ENCODE measurements at regions not wholly inside any gene's neighbourhood (a gene's known extent, or its start where the extent isn't known, plus 50 kb on each side); places are given as distances from the start of the nearest gene placed in this dataset.

DNA sequence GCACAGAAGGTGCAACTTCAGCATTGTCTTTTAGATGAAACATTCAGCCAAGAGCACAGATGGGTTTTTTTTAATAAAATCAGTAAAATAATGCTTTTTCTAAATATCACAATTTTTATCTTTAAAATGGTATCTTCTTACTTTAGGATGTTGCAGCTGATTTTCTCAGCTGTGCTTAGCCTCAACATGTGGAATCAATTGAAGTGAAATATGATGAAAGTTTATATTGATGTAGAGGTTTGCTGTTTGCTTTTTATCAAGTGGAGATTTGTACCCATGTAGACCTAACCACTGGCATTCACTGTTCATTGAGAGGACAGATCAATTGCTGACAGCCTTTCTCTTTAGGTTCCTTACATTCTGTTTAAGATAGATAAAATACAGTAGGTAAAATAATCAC is 107.8 kb downstream of the CYB561 start:
- no peak for DNase-seq (ENCODE audit: low read depth)

GRCh38 chr17:63341276-63341675 is 104.8 kb downstream of the CYB561 start:
- DNase-seq (ENCODE audit: low read depth): no peak

- no peak for DNase-seq (ENCODE audit: low read depth)
Measured at GRCh38 chr17:63344383-63344782, 101.7 kb downstream of the CYB561 start.

DNA sequence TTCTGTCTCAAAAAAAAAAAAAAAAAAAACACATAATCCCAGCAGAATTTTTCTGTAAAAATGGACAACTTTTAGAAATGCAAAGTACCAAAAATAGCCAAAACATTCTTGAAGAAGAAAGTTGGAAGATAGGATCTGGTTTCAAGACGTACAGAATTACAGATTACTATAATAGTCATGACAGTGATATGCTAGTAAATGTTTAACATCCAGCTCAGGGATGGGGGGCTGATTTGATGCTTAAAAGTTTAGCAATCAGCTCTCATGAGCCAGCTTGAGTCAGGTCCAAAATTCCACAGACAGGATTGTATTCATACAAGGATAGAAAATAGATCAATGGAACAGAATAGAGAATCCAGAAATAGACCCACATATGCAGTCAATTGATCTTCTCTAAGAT is 100.5 kb downstream of the CYB561 start:
- DNase-seq (ENCODE audit: low read depth): no peak

DNA sequence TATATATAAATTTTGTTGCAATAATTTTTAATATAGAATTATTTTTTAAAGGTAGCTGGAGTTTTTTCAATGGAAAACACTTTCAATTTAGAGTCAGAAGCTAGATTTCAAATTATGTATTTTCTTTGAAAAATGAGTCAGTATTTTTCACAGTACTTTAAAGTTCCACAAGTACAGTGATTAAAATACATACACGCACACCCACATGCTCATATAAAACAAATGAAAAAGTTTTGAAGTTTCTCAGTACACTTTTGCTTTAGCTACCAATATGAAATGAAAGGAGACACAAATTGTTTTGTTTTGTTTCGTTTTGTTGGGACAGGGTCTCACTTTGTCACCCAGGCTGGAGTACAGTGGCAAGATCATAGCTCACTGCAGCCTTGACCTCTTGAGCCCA is 98.6 kb downstream of the CYB561 start:
- no peak for DNase-seq (ENCODE audit: low read depth)

- DNase-seq (ENCODE audit: low read depth): no peak
Measured at GRCh38 chr17:63349478-63350000, 96.6 kb downstream of the CYB561 start.

DNA sequence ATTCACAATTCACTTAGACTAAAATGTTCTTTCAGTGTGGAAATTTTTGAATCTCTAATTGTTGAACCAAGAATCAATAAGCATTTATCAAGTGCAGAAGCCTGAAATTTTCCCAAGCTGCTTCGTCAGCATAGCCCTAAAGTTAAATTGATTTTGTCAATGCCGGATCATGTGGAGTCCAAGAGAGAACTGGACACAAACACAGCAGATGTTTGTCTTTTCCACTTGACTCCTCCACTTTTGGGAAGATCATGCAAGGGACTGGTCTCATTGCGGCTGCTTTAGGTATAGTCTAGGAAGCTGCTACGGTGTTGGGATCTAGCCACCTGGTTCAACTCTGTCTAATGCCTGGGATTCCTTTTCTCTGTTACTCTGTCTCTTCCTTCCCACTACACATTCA is 95.7 kb downstream of the CYB561 start:
- no peak for DNase-seq (ENCODE audit: low read depth)

- DNase-seq (ENCODE audit: low read depth): no peak
Measured at GRCh38 chr17:63354256-63354655, 91.8 kb downstream of the CYB561 start.

GRCh38 chr17:63356337-63356757 is 89.8 kb downstream of the CYB561 start:
- peak; percentile 81 for DNase-seq (ENCODE audit: low read depth)

DNA sequence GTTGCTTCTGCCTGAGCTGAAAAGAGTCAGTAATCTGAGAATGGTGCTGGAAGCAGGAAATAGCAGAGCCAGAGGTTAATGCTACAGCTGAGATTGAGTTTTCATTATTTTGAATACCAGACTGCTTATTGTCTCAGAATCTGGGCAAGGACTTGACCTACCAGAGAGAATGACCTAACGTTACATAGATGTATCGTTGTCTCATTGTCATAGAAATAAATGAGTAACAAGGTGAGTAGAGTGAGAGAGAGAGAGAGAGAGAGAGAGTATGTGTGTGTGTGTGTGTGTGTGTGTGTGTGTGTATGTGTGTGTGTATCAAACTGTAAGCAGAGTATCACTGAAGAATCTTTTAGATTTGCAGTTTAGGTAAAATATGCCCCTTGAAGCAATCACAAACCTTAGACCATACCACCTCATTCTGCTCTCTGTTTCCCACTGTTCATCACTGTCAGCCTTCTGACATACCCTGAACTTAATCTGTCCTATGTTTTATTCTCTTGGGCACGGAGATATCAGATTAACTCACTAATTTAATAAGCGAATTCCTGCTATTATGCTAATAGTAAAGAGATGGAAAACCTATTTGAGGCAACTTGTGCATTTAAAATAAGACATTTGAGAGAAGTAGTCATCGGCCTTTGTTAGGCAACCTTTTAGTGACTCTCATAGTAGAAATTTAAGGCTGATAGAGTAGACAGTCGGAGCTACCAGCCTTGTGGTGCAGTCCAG is 87.8 kb downstream of the CYB561 start:
- DNase-seq (ENCODE audit: low read depth): peak; percentile 51

DNA sequence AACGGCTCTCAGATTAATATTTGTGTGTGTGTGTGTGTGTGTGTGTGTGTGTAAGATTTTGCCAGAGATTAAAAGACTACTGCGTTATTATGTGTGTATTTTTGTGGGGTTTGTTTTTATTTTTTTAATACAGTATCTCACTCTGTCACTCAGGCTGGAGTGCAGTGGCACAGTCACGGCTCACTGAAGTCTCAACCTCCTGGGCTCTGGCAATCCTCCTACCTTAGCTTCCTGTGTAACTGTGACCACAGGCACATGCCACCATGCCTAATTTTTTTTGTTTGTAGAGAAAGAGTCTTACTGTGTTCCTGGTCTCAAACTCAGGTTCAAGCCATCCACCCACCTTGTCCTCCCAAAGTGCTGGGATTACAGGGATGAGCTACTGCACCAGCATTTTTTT is 87.2 kb downstream of the CYB561 start:
- DNase-seq (ENCODE audit: low read depth): no peak

DNA sequence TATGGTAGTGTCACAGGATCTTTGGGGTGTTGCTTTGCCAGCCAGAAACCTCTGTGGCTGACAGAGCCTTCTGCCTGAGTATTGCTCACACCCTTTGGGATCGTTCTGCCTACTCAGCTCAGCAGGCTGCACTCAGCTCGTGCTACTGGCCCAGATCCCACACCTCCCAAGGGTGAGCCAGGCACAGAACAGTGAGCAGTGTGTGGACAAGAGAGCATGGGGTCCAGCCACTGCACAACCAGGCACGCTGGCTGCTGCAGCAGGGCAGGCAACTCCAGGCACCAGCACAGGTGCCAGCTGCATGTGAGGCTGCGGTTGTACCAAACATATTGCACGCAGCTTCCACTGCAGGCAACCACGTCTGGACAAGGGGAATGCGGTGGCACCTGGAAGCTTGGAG is 84.9 kb downstream of the CYB561 start:
- no peak for DNase-seq (ENCODE audit: low read depth)

DNA sequence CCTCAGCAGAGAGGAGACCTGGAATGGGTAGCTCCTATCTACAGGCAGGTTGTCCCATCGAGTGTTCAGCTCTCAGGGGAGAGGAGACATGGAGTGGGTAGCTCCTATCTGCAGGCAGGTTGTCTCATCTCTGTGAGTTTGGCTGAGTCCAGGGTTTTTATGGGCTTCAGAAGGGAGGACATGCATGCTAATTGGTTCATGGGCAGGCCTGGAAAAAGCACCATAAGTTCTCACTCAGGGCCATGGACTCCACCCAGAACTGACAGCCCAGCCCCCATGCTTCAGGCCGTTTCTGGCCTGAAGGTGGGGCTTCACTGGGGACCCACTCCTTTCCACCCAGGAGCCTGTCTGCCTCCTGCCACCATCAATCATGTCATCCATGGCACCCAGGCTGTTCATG is 84.0 kb downstream of the CYB561 start:
- no peak for DNase-seq (ENCODE audit: low read depth)

- DNase-seq (ENCODE audit: low read depth): no peak
Measured at GRCh38 chr17:63364387-63364786, 81.7 kb downstream of the CYB561 start.

DNA sequence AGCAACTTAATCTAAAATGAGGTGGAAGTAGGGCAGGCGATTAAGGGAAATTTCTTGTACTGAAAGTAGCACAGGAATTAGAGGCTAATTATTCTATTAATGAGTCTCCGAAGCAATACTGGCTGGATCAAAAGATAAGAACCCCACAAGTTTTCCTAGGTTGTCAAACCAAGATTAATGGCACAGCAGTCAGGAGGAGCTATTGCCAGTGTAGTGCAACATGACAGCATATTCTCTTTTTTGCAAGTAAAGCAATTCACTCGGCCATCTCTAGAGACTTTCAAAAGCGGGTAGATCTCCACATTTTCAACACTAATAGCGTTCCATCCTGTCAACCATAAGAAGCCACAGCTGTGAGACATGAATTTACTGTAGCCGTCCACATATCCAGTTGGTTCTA is 81.2 kb downstream of the CYB561 start:
- DNase-seq (ENCODE audit: low read depth): no peak

DNA sequence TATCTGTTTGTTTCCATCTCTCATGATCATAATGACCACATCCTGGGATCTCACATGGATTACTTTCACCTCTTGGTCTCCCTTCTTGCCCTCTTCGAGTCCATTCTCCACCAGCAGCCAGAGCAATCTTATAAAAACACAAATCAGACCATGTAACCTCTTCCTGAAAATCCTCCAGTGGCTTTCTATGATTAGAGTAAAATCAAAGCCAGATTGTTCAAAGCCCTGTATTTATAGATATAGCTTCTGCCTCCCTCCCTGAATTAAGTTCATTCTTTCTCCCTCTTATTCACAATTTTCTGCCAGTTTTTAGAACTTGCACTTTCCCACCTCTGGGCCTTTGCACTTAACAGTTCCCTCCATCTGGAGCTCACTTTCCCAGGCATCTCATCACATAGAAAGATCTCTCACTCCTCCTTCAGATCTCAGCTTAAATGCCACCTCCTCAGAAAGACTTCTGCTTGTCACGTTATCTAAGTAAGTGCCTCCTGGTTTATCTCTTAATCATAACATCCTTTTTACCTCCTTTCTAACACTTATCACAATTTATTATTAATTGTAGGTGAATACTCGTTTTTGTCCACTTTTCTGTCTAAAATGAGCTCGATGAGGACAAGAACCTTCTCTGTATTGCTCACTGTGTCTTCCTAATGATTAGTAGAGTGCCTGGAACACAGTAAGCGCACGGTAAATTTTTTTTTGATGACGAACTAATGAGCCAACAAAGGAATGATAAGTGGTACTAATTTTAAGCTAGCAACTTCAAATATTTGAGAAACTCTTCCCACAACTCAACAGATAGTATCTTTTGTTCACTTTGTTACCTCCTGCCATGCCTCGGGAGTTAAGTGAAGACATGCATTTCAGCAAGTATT is 80.5 kb downstream of the CYB561 start:
- DNase-seq (ENCODE audit: low read depth): no peak

- DNase-seq (ENCODE audit: low read depth): no peak
Measured at GRCh38 chr17:63366241-63366566, 79.9 kb downstream of the CYB561 start.

- DNase-seq (ENCODE audit: low read depth): no peak
Measured at GRCh38 chr17:63369233-63369632, 76.9 kb downstream of the CYB561 start.

DNA sequence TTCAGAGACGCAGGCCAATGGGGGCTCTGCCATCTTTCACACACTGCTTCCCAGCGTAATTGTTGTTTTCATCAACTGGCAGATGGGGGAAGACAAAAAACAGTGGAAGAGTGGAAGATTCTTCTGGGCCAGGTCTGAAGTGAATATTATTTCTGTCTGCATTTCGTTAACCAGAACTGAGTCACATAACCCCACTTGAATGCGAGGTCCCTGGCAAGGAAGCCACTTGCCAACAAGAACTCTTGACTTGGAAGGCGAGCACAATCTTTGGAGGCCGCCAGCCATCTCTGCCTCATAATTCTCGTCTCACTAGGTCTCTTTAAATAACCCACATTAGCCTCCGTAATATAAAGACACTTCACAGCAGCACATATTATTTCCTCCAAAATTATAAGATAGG is 75.4 kb downstream of the CYB561 start:
- DNase-seq (ENCODE audit: low read depth): no peak

DNA sequence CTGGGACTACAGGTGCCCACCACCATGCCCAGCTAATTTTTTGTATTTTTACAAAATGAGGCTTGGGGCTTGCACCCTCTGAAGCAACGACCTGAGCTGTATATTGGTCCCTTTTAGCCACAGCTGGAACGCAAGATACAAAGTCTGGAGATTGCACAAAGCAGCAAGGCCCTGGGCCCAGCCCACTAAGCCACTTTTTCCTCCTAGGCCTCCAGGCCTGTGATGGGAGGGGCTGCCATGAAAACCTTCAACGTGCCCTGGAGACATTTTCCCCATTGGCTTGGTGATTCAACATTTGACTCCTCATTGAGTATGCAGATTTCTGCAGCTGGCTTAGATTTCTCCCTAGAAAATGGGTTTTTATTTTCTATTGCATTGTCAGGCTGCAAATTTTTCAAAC is 69.2 kb downstream of the CYB561 start:
- no peak for DNase-seq (ENCODE audit: low read depth)

GRCh38 chr17:63378411-63379375 is 67.4 kb downstream of the CYB561 start:
- DNase-seq (ENCODE audit: low read depth): no peak

DNA sequence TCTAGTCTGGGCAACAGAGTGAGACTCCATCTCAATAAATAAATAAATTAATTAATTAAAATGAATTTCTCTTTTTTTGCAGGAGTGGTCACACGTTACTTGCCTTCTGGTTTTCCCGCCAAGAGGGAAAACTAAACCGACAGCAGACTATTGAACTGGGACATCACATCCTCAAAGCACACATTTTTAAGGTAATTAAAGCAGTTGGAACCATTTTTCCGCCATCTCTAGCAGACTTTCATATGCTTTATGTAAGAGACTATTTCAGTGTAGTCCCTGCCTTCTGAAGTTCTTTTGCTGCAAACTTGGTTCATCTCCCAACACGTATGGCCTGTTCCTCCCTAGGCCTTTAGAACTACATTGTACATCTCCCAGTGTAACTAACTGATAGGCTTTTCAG is 66.5 kb downstream of the CYB561 start:
- no peak for DNase-seq (ENCODE audit: low read depth)
